HCT116 (cell line): ENCODE measurements at regions not wholly inside any gene's neighbourhood (a gene's known extent, or its start where the extent isn't known, plus 50 kb on each side); places are given as distances from the start of the nearest gene placed in this dataset.

Experiments
- CTCF ChIP-seq, 3 experiments: fragments of 200-600 bp in 1 of 3; sonication (generic) in 1 of 3; IDR thresholded peaks in 2 of 3; conservative IDR thresholded peaks in 1 of 3; 2 replicates each; pipeline ENCODE4 v1.5.1; 2012 to 2017; ENCODE audit warnings: low read depth in 2 of 3, low read length in 2 of 3, antibody characterized with exemption in 1 of 3, borderline replicate concordance in 1 of 3, control low read depth in 1 of 3, mild to moderate bottlenecking in 1 of 3, mixed read lengths in 1 of 3, mixed run types in 1 of 3, moderate library complexity in 1 of 3; ENCODE audit not compliant: insufficient read depth in 1 of 3
- EZH2 ChIP-seq: fragments of 200-600 bp; sonication (generic); IDR thresholded peaks from 2 replicates; pipeline ENCODE4 v1.6.1; 2017; ENCODE audit warnings: antibody characterized with exemption, mixed run types
- MAX ChIP-seq: IDR thresholded peaks from 2 replicates; pipeline ENCODE4 v1.6.1; 2012
- POLR2A ChIP-seq: IDR thresholded peaks from 2 replicates; pipeline ENCODE4 v1.7.0; 2011; ENCODE audit warnings: borderline replicate concordance; ENCODE audit not compliant: insufficient read depth, insufficient read length; ENCODE audit errors: extremely low read depth
- RAD21 ChIP-seq: IDR thresholded peaks from 2 replicates; pipeline ENCODE4 v1.6.1; 2012; ENCODE audit warnings: low read depth, mild to moderate bottlenecking
- SP1 ChIP-seq: IDR thresholded peaks from 2 replicates; pipeline ENCODE4 v1.6.1; 2012; ENCODE audit warnings: low read depth
- SRF ChIP-seq: IDR thresholded peaks from 2 replicates; pipeline ENCODE4 v1.6.1; 2012; ENCODE audit warnings: low read depth
- TCF7L2 ChIP-seq: IDR thresholded peaks from 2 replicates; pipeline ENCODE4 v1.7.0; 2011; ENCODE audit warnings: borderline replicate concordance, inconsistent platforms; ENCODE audit not compliant: insufficient read depth, insufficient read length; ENCODE audit errors: extremely low read depth
- ZBTB33 ChIP-seq: IDR thresholded peaks from 2 replicates; pipeline ENCODE4 v1.6.1; 2011; ENCODE audit warnings: mild to moderate bottlenecking, low read length, moderate library complexity; ENCODE audit not compliant: insufficient replicate concordance; ENCODE audit errors: extremely low read depth

- no peak for TF ChIP-seq CTCF (IDR thresholded peaks at IDR 0.05 in 2 of 3, conservative IDR thresholded peaks at IDR 0.05 in 1 of 3; ENCODE audit: borderline replicate concordance in 1 of 3, insufficient read depth in 1 of 3, low read depth in 2 of 3, low read length in 2 of 3)
- TF ChIP-seq SRF, result no peak
- TF ChIP-seq POLR2A, result no peak
- no peak for TF ChIP-seq ZBTB33
- TF ChIP-seq RAD21, result no peak
- no peak for TF ChIP-seq SP1
- TF ChIP-seq EZH2, result no peak
- no peak for TF ChIP-seq MAX
- TF ChIP-seq TCF7L2, result no peak
These were observed 489.3 kb downstream of the ZNF516 start for GRCh38 chr18:76005632-76006208.
